Chondrocyte (in vitro differentiated cells): ENCODE measurements at regions not wholly inside any gene's neighbourhood (a gene's known extent, or its start where the extent isn't known, plus 50 kb on each side); places are given as distances from the start of the nearest gene placed in this dataset.

Experiments used
- DNase-seq: peaks from one replicate; pipeline ENCODE4 v3.0.0; 2021; ENCODE audit warnings: mixed read lengths, low spot score
- H3K27ac Mint-ChIP-seq: one replicate; pipeline ENCODE4 v1.8.0; 2021; ENCODE audit warnings: mild to moderate bottlenecking, moderate library complexity, mixed read lengths; ENCODE audit not compliant: unreplicated experiment
- H3K27me3 Mint-ChIP-seq: 2 replicates; pipeline ENCODE4 v1.8.0; 2021; ENCODE audit warnings: low read depth, mixed read lengths
- H3K36me3 Mint-ChIP-seq: 2 replicates; pipeline ENCODE4 v1.8.0; 2021; ENCODE audit warnings: low read depth, mixed read lengths
- H3K4me1 Mint-ChIP-seq: 2 replicates; pipeline ENCODE4 v1.8.0; 2021; ENCODE audit warnings: low read depth, mild to moderate bottlenecking, mixed read lengths
- H3K4me3 Mint-ChIP-seq: one replicate; pipeline ENCODE4 v1.8.0; 2021; ENCODE audit warnings: mild to moderate bottlenecking, moderate library complexity, mixed read lengths; ENCODE audit not compliant: unreplicated experiment
- H3K9me3 Mint-ChIP-seq: 2 replicates; pipeline ENCODE4 v1.8.0; 2021; ENCODE audit warnings: low read depth, mixed read lengths
- TF ChIP-seq, protein P1 (sequence below): fragments of 200-600 bp; sonication (generic); IDR thresholded peaks from 2 replicates; pipeline ENCODE4 v1.5.0; 2021; ENCODE audit warnings: antibody characterized with exemption, mild to moderate bottlenecking, moderate library complexity

DNA sequence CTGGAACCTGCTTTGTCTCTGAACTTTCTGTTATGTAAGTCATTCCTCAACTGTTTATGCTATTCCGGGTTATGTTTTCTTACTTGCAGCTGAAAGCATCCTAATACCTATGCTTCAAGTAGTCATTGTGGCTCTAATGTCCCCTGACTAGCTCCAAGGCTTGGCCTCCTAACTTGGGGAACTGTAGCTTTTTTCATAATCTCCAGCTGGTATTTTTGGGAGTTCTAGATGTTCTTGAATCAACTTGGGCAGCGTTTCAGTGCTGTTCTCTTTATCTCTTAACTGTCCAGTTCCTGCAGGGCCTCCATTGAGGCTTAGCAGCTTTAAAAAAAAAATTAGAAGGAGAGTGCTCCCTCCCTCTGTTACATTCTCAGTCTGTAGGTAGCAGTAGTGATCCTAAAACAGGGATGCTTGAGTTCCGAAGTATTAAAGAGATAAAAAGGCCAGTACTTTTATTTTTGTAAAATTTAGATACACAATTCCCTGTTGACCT, 100.0 kb upstream of the ACTBL2 start:
- H3K36me3 Mint-ChIP-seq = no peaks in the 10 kb centered on the region
- H3K9me3 Mint-ChIP-seq = peaks cover 3% of the 10 kb centered on the region
- no peaks in the 10 kb centered on the region for H3K4me1 Mint-ChIP-seq
- no peaks in the 10 kb centered on the region for H3K27me3 Mint-ChIP-seq
- H3K27ac Mint-ChIP-seq = no peak overlapping the region
- TF ChIP-seq, protein P1, sequence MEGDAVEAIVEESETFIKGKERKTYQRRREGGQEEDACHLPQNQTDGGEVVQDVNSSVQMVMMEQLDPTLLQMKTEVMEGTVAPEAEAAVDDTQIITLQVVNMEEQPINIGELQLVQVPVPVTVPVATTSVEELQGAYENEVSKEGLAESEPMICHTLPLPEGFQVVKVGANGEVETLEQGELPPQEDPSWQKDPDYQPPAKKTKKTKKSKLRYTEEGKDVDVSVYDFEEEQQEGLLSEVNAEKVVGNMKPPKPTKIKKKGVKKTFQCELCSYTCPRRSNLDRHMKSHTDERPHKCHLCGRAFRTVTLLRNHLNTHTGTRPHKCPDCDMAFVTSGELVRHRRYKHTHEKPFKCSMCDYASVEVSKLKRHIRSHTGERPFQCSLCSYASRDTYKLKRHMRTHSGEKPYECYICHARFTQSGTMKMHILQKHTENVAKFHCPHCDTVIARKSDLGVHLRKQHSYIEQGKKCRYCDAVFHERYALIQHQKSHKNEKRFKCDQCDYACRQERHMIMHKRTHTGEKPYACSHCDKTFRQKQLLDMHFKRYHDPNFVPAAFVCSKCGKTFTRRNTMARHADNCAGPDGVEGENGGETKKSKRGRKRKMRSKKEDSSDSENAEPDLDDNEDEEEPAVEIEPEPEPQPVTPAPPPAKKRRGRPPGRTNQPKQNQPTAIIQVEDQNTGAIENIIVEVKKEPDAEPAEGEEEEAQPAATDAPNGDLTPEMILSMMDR = no peak
- H3K4me3 Mint-ChIP-seq = no peak overlapping the region
- no peak for DNase-seq

DNA sequence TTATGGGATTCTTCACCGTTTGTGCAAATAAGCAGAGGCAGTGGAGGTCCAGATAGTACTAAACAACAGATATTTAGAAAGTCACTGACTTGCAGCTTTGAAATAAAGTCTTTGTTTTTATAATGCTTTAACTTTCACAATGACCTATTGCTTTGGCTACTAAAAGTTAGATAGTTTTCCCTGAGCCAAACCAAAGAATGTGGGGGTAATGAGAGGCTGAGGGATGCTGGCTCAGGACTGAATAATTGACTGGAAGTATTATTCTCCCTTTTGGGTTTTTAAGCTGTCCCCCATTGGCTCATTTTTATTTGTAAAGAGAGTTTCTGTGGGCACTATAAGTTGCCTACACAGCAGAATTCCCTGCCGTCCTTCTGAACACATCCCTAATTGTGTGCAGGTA, 99.2 kb upstream of the ACTBL2 start:
- TF ChIP-seq, protein P1 = no peak
- no peaks in the 10 kb centered on the region for H3K9me3 Mint-ChIP-seq
- no peak overlapping the region for H3K4me3 Mint-ChIP-seq
- H3K4me1 Mint-ChIP-seq = no peaks in the 10 kb centered on the region
- H3K27me3 Mint-ChIP-seq = no peaks in the 10 kb centered on the region
- no peaks in the 10 kb centered on the region for H3K36me3 Mint-ChIP-seq
- no peak overlapping the region for H3K27ac Mint-ChIP-seq
- DNase-seq = no peak

DNA sequence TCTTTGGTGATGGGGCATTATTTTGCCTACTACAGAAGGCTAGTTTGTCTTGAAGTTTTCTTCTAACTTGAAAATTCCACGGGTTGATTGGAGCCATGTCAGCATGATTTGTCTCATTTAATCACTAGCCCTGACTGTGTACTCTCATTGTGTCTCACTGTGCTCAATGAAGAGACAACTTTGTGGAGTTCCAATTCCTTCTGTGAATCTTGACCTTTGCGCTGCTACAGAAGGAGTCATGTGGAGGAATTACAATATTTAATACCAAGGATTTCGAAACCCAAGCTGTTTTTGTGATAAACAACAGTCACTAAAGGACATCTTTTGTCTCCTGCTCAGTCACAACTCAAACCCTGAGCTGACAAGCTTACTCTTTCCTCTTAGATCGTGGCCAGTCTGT, 98.6 kb upstream of the ACTBL2 start:
- H3K27ac Mint-ChIP-seq = no peak overlapping the region
- no peaks in the 10 kb centered on the region for H3K36me3 Mint-ChIP-seq
- no peak for DNase-seq
- H3K4me1 Mint-ChIP-seq = no peaks in the 10 kb centered on the region
- TF ChIP-seq, protein P1 = no peak
- no peaks in the 10 kb centered on the region for H3K27me3 Mint-ChIP-seq
- no peaks in the 10 kb centered on the region for H3K9me3 Mint-ChIP-seq
- no peak overlapping the region for H3K4me3 Mint-ChIP-seq

DNA sequence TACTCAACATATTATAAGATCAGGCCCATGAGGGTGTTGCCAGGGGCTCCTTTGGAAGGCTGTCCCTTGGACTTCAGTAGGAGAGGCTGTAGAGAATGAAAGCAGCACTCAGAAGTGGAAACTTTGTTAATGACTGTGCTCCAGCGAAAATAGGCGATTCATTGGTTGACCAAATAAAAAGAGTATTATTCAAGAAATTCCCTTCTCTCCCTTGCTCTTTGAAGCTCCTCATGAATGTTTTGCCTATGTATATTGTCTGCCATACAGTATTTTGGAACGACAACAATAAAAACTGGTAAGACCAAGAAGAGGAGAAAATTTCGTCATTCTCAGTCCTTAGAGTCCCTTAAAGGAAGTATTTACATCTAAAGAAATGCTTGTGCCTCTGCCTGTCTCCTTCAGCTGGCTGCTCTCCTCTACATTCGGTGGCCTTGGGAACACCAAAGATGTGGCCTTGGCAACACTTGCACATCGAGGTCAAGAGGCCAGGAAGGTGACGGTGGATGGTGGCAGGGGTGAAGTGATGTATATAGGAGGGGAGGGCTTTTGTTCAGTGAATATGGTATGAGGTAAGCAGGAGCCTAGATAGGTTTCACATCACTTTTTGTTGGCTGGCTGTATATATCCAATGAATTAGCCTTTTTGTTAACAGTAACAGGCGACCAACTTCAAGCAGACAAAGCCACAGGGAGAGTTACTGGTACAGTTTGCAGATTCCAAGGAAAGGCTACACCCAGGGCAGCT, 95.0 kb upstream of the ACTBL2 start:
- H3K27me3 Mint-ChIP-seq = no peaks in the 10 kb centered on the region
- no peaks in the 10 kb centered on the region for H3K9me3 Mint-ChIP-seq
- H3K36me3 Mint-ChIP-seq = no peaks in the 10 kb centered on the region
- no peak for DNase-seq
- TF ChIP-seq, protein P1 = no peak
- H3K4me1 Mint-ChIP-seq = no peaks in the 10 kb centered on the region
- H3K27ac Mint-ChIP-seq = no peak overlapping the region
- H3K4me3 Mint-ChIP-seq = no peak overlapping the region

DNA sequence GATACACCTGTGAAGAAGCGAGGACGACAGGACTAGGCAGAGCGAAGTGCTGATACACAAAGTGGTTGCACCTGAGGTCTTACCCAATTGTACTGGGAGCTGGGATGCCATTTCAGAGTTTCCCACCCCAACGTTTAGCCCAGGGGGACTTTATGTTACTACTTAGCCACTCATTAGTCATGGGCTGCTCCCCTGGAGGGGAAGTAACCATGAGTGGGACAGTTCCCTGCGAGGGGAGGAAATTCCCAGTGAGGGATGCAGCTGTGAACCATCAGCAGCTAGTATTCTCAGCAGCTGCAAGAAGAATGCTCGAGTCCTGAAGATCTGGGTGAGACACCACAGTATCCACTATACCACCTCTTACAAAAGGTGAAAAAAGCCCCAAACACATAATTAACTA, 93.7 kb upstream of the ACTBL2 start:
- Mint-ChIP-seq H3K4me1 (no peaks in the 10 kb centered on the region), H3K36me3 (no peaks in the 10 kb centered on the region), H3K27me3 (no peaks in the 10 kb centered on the region), H3K9me3 (no peaks in the 10 kb centered on the region), H3K4me3 (no peak overlapping the region), H3K27ac (no peak overlapping the region)
- TF ChIP-seq, protein P1 = no peak
- DNase-seq = no peak
